H1 (cell line): ENCODE measurements at regions not wholly inside any gene's neighbourhood (a gene's known extent, or its start where the extent isn't known, plus 50 kb on each side); places are given as distances from the start of the nearest gene placed in this dataset.

ENCODE experiments used
- EGR1 ChIP-seq: IDR thresholded peaks from 2 replicates; pipeline ENCODE4 v1.6.1; 2011; ENCODE audit warnings: low read depth, low read length, borderline replicate concordance
- RFX5 ChIP-seq: IDR thresholded peaks from 2 replicates; pipeline ENCODE4 v1.6.1; 2011; ENCODE audit warnings: low read depth, low read length, improper control_type of control experiment, borderline replicate concordance
- SP1 ChIP-seq: IDR thresholded peaks from 2 replicates; pipeline ENCODE4 v1.6.1; 2011; ENCODE audit warnings: low read depth, low read length
- TEAD4 ChIP-seq: IDR thresholded peaks from 2 replicates; pipeline ENCODE4 v1.6.1; 2012; ENCODE audit warnings: low read depth, low read length, inconsistent platforms, mixed read lengths
- YY1 ChIP-seq: IDR thresholded peaks from 2 replicates; pipeline ENCODE4 v1.6.1; 2011; ENCODE audit warnings: low read depth, mild to moderate bottlenecking, low read length
- TF ChIP-seq, protein P1 (sequence below), 3 experiments: IDR thresholded peaks; 1 replicate in 2 of 3; 2 replicates in 1 of 3; pipeline versions ENCODE4 v1.5.1 to v1.6.1; 2011; ENCODE audit warnings: low read length in 3 of 3, mild to moderate bottlenecking in 3 of 3, inconsistent platforms in 2 of 3, low read depth in 1 of 3, moderate library complexity in 1 of 3; ENCODE audit not compliant: insufficient read depth in 1 of 3; ENCODE audit errors: control extremely low read depth in 1 of 3

- TF ChIP-seq, protein P1, sequence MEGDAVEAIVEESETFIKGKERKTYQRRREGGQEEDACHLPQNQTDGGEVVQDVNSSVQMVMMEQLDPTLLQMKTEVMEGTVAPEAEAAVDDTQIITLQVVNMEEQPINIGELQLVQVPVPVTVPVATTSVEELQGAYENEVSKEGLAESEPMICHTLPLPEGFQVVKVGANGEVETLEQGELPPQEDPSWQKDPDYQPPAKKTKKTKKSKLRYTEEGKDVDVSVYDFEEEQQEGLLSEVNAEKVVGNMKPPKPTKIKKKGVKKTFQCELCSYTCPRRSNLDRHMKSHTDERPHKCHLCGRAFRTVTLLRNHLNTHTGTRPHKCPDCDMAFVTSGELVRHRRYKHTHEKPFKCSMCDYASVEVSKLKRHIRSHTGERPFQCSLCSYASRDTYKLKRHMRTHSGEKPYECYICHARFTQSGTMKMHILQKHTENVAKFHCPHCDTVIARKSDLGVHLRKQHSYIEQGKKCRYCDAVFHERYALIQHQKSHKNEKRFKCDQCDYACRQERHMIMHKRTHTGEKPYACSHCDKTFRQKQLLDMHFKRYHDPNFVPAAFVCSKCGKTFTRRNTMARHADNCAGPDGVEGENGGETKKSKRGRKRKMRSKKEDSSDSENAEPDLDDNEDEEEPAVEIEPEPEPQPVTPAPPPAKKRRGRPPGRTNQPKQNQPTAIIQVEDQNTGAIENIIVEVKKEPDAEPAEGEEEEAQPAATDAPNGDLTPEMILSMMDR (IDR thresholded peaks at IDR 0.05; ENCODE audit: control extremely low read depth in 1 of 3, insufficient read depth in 1 of 3, low read depth in 1 of 3, low read length in 3 of 3): no peak
- no peak for TF ChIP-seq SP1
- no peak for TF ChIP-seq TEAD4
- no peak for TF ChIP-seq RFX5
- TF ChIP-seq YY1: no peak
- no peak for TF ChIP-seq EGR1
These were observed 170.0 kb downstream of the ETAA1 start for GRCh38 chr2:67566958-67567635.
